ENCODE measurements at regions not wholly inside any gene's neighbourhood (a gene's known extent, or its start where the extent isn't known, plus 50 kb on each side); places are given as distances from the start of the nearest gene placed in this dataset.

DNA sequence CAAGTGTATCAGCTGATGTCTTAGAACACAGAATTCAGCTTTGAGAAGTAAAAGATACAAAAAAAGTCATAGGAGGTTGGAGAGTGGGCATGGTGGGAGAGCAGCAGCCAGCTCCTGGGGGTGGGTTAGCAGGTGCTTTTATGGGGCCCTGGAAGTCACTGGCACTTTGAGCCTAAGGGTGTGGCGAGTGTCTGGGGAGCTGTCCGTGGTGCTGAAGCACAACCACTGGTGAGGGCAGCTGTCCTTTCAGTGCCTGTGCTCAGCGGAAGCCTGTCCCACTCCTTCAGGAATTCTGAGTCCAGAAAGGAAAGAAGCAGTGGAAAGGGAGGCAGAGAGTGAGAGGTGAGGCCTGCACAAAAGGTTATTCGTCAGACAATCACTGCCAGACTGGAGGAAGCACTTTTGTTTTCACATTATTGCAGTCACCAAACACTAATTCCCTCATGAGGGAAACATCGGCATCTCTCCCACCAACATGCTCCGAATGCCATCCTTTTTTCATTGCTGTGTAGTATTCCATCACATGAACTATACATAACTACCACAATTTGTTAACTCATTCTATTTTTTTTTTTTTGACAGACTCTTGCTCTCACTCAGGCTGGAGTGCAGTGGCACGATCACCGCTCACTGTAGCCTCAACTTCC is 59.4 kb upstream of the RAPGEF1 start:
- no peak overlapping the region for H3K18ac ChIP-seq (ENCODE audit: low read depth, low read length)
- H3K4me3 ChIP-seq (ENCODE audit: insufficient read depth, low read depth, low read length): no peak overlapping the region
- no peaks in the 10 kb centered on the region for H3K4me1 ChIP-seq (ENCODE audit: control insufficient read depth, insufficient read depth, low read length)
- no peak overlapping the region for H3K23ac ChIP-seq (ENCODE audit: low read depth, low read length)
- H4K91ac ChIP-seq (ENCODE audit: insufficient read depth, low read depth, low read length): no peak overlapping the region
- ATAC-seq (ENCODE audit: low read depth) (peak; percentile 87), DNase-seq (peak; percentile 34)
- no peak overlapping the region for H4K5ac ChIP-seq (ENCODE audit: low read depth, low read length)
- no peak overlapping the region for H2BK15ac ChIP-seq (ENCODE audit: low read depth, low read length)
- 0 out of 2 replicates have a peak, but pooled peaks cover 2% of the 10 kb centered on the region for H3K9me1 ChIP-seq (ENCODE audit: insufficient read depth, low read length)
- no peak for TF ChIP-seq FOS (IDR thresholded peaks at IDR 0.05; ENCODE audit: low read depth, low read length)
- no peak for TF ChIP-seq MAFK (IDR thresholded peaks at IDR 0.05; ENCODE audit: low read depth, low read length)
- no peak for TF ChIP-seq RAD21 (IDR thresholded peaks at IDR 0.05; ENCODE audit: low read length)
- TF ChIP-seq, protein P1, sequence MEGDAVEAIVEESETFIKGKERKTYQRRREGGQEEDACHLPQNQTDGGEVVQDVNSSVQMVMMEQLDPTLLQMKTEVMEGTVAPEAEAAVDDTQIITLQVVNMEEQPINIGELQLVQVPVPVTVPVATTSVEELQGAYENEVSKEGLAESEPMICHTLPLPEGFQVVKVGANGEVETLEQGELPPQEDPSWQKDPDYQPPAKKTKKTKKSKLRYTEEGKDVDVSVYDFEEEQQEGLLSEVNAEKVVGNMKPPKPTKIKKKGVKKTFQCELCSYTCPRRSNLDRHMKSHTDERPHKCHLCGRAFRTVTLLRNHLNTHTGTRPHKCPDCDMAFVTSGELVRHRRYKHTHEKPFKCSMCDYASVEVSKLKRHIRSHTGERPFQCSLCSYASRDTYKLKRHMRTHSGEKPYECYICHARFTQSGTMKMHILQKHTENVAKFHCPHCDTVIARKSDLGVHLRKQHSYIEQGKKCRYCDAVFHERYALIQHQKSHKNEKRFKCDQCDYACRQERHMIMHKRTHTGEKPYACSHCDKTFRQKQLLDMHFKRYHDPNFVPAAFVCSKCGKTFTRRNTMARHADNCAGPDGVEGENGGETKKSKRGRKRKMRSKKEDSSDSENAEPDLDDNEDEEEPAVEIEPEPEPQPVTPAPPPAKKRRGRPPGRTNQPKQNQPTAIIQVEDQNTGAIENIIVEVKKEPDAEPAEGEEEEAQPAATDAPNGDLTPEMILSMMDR (conservative IDR thresholded peaks at IDR 0.05; ENCODE audit: low read depth, low read length): no peak
- TF ChIP-seq CEBPB (IDR thresholded peaks at IDR 0.05; ENCODE audit: low read depth, low read length): no peak
- no peak for TF ChIP-seq MAZ (IDR thresholded peaks at IDR 0.05; ENCODE audit: borderline replicate concordance, low read depth, low read length)
- TF ChIP-seq, protein P2, sequence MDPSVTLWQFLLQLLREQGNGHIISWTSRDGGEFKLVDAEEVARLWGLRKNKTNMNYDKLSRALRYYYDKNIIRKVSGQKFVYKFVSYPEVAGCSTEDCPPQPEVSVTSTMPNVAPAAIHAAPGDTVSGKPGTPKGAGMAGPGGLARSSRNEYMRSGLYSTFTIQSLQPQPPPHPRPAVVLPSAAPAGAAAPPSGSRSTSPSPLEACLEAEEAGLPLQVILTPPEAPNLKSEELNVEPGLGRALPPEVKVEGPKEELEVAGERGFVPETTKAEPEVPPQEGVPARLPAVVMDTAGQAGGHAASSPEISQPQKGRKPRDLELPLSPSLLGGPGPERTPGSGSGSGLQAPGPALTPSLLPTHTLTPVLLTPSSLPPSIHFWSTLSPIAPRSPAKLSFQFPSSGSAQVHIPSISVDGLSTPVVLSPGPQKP (IDR thresholded peaks at IDR 0.05; ENCODE audit: borderline replicate concordance, low read depth, low read length): no peak
- TF ChIP-seq, protein P3, sequence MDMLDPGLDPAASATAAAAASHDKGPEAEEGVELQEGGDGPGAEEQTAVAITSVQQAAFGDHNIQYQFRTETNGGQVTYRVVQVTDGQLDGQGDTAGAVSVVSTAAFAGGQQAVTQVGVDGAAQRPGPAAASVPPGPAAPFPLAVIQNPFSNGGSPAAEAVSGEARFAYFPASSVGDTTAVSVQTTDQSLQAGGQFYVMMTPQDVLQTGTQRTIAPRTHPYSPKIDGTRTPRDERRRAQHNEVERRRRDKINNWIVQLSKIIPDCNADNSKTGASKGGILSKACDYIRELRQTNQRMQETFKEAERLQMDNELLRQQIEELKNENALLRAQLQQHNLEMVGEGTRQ (IDR thresholded peaks at IDR 0.05; ENCODE audit: low read depth, low read length): no peak
- no peak for TF ChIP-seq BHLHE40 (IDR thresholded peaks at IDR 0.05; ENCODE audit: low read depth, low read length)
- TF ChIP-seq RCOR1 (IDR thresholded peaks at IDR 0.05; ENCODE audit: insufficient replicate concordance, low read length): no peak
- no peak for TF ChIP-seq NFE2L2 (IDR thresholded peaks at IDR 0.05; ENCODE audit: low read depth, low read length)
- TF ChIP-seq CHD1 (IDR thresholded peaks at IDR 0.05; ENCODE audit: low read depth, low read length): no peak
- TF ChIP-seq POLR2A (IDR thresholded peaks at IDR 0.05; ENCODE audit: low read depth, low read length): no peak
- no peak for TF ChIP-seq MXI1 (IDR thresholded peaks at IDR 0.05; ENCODE audit: borderline replicate concordance, low read depth, low read length)
- no peak for TF ChIP-seq RFX5 (IDR thresholded peaks at IDR 0.05; ENCODE audit: low read depth, low read length)
- no peak for TF ChIP-seq SMC3 (IDR thresholded peaks at IDR 0.05; ENCODE audit: low read depth, low read length)
- no peaks in the 10 kb centered on the region for H3K79me1 ChIP-seq (ENCODE audit: low read depth in 1 of 2, low read length in 2 of 2)
- ChIA-PET CTCF (no interaction called here), POLR2A (ENCODE audit: unreplicated experiment) (no interaction called here)
- H4K20me1 ChIP-seq (ENCODE audit: insufficient read depth, low read length): no peaks in the 10 kb centered on the region
- 100% methylated on average over 1 of the region's 8 CpGs; no CpG with 5 or more reads in 1 of the 2 experiments for WGBS, 2 experiments (ENCODE audit: extremely low coverage in 2 of 2, insufficient read length in 1 of 2)
- dilution Hi-C loops (cut with HindIII; ENCODE audit: low sequenced_read_pairs, unreplicated experiment): no loop called here
- no peak overlapping the region for H3K27ac ChIP-seq (ENCODE audit: insufficient read depth, low read length)
- no peaks in the 10 kb centered on the region for H3K36me3 ChIP-seq (ENCODE audit: control insufficient read depth, insufficient read depth, low read length)
- no peak overlapping the region for H3K4me2 ChIP-seq (ENCODE audit: low read depth, low read length)
- H2AK5ac ChIP-seq (ENCODE audit: low read depth, low read length): no peak overlapping the region
- no peak overlapping the region for H4K8ac ChIP-seq (ENCODE audit: low read depth in 2 of 2, low read length in 2 of 2)
- no peak overlapping the region for H3K56ac ChIP-seq (ENCODE audit: extremely low read depth, insufficient read depth, low read length)
- H2BK120ac ChIP-seq (ENCODE audit: low read depth, low read length): no peak overlapping the region
- H3K9me3 ChIP-seq (ENCODE audit: control insufficient read depth, insufficient read depth, low read length): no peaks in the 10 kb centered on the region
- BruUV-seq (replicated peaks): no TSS peak
- H2AK9ac ChIP-seq (replicated peaks; ENCODE audit: low read depth, low read length, poor library complexity): peak overlapping the region; percentile 77
- in situ Hi-C loops (cut with MboI; ENCODE audit: low sequenced_read_pairs): no loop called here
- H2AFZ ChIP-seq (replicated peaks; ENCODE audit: low read length, poor library complexity): no peak overlapping the region
- H3K4ac ChIP-seq (ENCODE audit: low read depth, low read length): no peak overlapping the region
- H3K14ac ChIP-seq (replicated peaks; ENCODE audit: low read depth, low read length): no peak overlapping the region
- no peak overlapping the region for H2BK20ac ChIP-seq (ENCODE audit: low read depth, low read length)
- peaks cover 30% of the 10 kb centered on the region for H3K27me3 ChIP-seq (ENCODE audit: control insufficient read depth, insufficient read depth, low read length)
- H2BK5ac ChIP-seq (ENCODE audit: low read depth, low read length, poor library complexity, severe bottlenecking): no peak overlapping the region
- no peak overlapping the region for H3K9ac ChIP-seq (ENCODE audit: low read depth, low read length)
- intact Hi-C loops (cut with micrococcal nuclease): no loop called here
